Hematopoietic multipotent progenitor cell treated with erythropoietin and hydrocortisone succinate and interleukin-3 and kit ligand, for 8 days (in vitro differentiated cells): ENCODE measurements at regions not wholly inside any gene's neighbourhood (a gene's known extent, or its start where the extent isn't known, plus 50 kb on each side); places are given as distances from the start of the nearest gene placed in this dataset.
"Not testable (repeated sequence)": the region's sequence is repeated elsewhere in the genome, so short reads cannot be mapped to it uniquely, and the experiment has no call there.

Experiments
- DNase-seq: peaks from one replicate; pipeline ENCODE4 v3.0.0-alpha.2; 2015

- DNase-seq: no peak
Measured at GRCh38 chr7:113582471-113582870, 336.3 kb downstream of the PPP1R3A start.

DNA sequence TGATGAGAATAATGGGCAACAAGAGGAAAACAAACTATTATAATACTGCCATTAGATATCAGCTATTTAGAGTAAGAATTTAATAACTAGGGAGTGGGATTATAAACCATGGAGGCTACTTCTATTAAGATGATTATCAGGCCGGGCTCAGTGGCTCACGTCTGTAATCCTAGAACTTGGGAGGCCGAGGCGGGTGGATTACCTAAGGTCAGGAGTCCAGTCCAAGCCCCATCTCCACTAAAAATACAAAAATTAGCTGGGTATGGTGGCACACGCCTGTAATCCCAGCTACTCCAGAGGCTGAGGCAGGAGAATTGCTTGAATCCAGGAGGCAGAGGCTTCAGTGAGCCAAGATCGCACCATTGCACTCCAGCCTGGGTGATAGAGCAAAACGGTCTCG, 355.6 kb downstream of the PPP1R3A start:
- DNase-seq: not testable (repeated sequence)

- no peak for DNase-seq
Measured at GRCh38 chr7:113562801-113563200, 356.0 kb downstream of the PPP1R3A start.

DNA sequence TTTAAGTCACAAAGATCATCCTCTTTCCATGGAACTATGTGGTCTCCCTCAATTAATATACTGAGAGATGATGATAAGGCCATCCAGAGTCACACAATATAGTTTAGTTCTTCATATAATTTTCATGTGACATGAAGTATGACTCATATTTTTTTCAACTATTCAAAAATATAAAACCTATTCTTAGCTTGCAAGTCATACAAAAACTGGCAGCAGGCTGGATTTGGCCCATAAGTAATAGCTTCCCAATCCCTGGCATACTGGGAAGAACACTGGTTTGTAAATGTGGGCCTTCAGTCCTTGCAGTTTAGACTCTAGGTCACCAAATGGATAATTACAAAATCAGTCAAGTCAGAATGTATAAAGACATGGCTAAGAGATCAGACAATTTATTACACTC, 356.6 kb downstream of the PPP1R3A start:
- no peak for DNase-seq

GRCh38 chr7:113561446-113561845, 357.4 kb downstream of the PPP1R3A start:
- DNase-seq: no peak

GRCh38 chr7:113550966-113551365, 367.8 kb downstream of the PPP1R3A start:
- DNase-seq: no peak

DNA sequence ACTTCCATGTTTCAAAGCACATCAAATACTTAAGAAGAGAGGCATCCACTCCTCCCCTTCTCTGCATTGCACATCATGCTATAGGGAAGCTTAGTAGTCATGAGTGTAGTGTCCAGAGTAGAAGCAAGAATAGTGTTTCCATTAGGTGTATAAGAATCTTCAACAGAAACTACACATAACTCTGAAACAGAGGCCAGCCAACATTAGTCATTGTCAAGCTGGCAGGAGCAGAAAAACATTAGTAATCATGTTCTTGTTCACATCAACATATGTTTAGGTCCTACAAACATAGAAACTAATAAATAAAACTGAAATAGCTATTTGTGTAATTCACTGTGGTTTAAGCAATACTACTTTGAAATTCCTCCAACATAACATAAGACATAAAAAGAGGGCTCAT, 370.2 kb downstream of the PPP1R3A start:
- DNase-seq: no peak

- no peak for DNase-seq
Measured at GRCh38 chr7:113548137-113548536, 370.7 kb downstream of the PPP1R3A start.

GRCh38 chr7:113521468-113521867, 397.3 kb downstream of the PPP1R3A start:
- DNase-seq: no peak

DNA sequence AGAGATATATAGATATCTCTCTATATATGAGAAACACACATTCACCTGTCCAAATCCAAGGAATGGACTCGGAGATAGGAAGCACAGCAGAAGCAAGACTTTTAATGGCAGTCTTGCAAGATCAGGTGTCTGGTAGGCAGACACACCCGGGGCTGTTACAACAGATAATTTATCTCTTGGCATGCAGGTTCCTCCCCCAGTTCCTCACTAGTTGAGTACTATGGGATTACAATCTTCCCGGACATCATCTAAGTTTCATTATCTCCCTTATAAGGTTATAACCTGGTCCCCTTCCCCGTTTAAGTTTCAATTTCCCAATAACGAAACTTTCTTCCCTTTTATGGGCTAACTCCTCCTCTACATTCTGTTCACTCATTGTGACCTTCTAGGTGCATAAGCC, 399.3 kb downstream of the PPP1R3A start:
- no peak for DNase-seq

DNA sequence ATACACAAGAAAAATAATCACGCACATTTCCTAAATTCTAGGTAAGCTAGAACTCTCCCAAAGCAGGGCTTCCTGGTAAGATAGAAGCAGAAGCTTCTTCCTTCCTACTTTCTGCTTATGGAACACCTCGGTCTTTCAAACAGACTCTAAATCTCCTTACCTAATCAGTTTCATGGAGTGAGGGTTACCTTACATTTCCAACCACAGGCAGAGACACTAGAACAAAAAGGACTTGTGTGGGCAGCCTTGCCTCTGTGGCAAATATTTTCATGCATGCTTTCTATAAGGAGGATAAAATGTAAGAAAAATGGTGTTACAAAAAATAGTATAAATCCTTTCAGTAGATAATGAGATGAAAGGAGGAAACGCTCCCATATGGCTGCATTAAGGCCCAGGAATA, 386.3 kb upstream of the SMIM30 start:
- no peak for DNase-seq

DNA sequence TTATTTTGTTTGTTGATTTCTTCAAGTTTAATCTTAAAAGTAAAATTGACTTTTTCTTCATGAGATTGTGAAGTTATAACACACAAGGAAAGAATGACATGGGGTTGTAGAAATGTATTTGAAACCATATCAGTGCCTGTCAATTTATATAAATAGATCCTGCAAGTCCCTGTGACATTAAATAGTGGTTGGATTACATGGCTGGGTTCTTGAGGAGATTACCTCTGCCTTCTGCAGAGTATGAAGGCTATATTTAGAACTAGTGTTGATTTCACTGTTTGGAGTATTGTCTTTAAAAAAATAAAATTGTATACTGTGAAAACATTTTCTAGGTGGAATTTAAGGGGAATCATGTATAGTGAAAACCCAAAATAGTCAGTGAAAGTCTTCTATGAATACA, 385.8 kb upstream of the SMIM30 start:
- no peak for DNase-seq

GRCh38 chr7:113496586-113496985, 378.2 kb upstream of the SMIM30 start:
- DNase-seq: not testable (repeated sequence)

GRCh38 chr7:113494797-113495566, 376.6 kb upstream of the SMIM30 start:
- not testable (repeated sequence) for DNase-seq

DNA sequence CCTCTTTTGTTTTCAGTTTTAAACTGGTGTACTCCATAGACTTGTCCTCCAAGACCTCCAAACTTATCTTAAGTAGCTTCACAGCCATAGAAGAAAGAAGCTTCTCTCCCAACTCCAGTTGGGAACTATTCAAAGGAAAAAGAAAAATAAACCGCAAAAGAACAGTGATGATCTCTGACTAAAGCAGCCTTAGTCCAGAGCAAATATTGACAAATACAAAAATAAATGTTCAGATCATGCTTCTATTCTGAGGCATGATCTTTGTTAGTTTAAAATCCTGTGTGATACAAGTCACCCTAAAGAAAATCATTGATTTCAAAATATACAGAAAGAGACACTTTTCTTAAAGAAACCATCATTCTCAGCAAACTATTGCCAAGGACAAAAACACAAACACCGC, 373.0 kb upstream of the SMIM30 start:
- DNase-seq: no peak

DNA sequence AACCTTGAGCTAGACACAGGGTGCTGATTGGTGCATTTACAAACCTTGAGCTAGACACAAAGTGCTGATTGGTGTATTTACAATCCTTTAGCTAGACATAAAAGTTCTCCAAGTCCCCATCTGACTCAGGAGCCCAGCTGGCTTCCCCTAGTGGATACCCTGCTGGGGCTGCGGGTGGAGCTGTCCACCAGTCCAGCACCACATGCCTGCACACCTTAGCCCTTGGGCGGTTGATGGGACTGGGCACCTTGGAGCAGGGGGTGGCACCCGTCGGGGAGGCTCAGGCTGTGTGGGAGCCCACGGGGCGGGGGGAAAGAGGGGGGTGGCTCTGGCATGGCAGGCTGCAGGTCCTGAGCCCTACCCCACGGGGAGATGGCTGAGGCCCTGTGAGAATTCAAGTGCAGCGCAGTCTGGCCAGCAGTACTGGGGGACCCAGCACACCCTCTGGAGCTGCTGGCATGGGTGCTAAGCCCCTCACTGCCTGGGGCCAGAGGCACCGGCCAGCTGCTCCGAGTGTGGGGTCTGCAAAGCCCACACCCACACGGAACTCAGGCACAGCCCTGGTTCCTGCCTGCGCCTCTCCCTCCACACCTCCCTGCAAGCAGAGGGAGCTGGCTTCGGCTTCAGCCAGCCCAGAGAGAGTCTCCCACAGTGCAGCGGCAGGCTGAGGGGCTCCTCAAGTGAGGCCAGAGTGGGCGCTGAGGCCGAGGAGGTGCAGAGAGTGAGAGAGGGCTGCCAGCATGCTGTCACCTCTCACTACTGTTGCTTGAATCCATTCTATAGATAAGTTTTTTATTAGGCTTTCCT, 369.8 kb upstream of the SMIM30 start:
- DNase-seq: no peak

DNA sequence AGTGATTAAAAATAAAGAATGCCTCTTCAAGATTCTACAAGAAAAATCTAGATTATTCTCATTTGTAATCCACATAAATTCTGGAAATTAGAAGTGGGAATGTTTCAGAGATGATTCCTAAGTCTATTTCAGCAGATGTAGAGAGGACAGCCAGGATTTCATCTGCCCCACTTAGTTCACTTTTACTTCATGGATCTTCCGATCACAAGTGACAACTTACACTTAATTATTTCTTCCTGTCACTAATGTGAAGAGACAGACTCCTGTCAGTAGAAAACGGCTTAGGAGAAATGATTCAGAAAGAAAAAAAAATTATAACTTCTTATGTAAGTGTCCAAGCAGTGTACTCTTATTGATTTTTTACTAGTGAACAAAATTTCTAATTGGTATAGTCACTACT, 368.2 kb upstream of the SMIM30 start:
- no peak for DNase-seq

GRCh38 chr7:113483657-113484056, 365.3 kb upstream of the SMIM30 start:
- no peak for DNase-seq

- DNase-seq: no peak
Measured at GRCh38 chr7:113480537-113480936, 362.2 kb upstream of the SMIM30 start.

DNA sequence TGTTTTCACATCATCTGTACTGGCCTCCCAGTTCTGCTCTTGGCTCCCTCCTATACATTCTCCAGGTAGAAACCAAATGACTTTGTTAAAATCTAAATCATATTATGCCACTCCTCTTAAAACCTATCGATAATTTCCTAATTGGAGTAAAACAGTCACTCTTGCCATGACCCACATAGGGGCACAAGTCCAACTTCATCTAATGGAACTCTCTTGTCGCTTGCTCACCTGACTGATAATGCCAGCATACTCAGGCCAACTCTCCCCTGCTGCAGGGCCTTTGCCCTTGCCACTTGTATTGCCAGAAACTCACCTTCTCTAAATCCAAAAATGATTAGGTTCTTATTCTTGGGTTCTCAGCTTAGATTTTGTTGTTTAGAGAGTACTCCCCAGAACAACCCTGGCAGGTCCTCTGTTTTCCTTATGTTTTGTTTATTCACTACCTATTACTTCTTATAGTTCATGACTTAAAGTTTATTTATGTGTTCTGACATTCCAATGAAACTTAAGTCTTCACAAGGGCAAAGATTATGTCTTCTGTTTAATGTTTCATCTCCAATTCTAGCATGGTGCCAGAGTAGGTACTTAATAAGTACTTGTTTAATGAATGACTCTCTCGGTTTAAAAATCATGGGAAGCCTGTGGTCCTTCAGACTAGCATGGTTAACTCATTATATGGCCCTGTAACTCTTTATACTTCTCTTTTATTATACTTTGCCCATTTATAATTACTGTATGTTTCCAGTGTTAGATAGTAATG, 345.9 kb upstream of the SMIM30 start:
- DNase-seq: no peak

- DNase-seq: no peak
Measured at GRCh38 chr7:113460067-113460466, 341.7 kb upstream of the SMIM30 start.

DNA sequence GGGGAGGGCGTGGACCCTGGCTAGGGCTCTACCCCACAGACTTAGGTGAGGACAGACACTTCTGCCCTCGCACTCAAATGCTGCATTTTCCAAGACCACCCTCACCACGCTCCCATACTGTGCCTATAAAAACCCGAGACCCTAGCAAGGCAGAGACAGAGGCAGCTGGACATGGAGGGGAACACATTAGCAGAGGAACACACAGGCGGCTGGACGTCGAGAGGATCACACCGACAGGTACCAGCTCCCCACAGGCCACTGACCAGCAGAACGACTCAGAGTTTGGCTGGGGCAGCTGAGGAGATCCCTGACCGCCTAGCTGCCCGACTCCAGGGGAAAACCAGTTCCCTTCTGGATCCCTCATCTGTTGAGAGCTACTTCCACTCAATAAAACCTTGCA, 338.2 kb upstream of the SMIM30 start:
- DNase-seq: no peak

- no peak for DNase-seq
Measured at GRCh38 chr7:113454597-113455169, 336.3 kb upstream of the SMIM30 start.
